ENCODE measurements at regions not wholly inside any gene's neighbourhood (a gene's known extent, or its start where the extent isn't known, plus 50 kb on each side); places are given as distances from the start of the nearest gene placed in this dataset.
"Not testable (repeated sequence)": the region's sequence is repeated elsewhere in the genome, so short reads cannot be mapped to it uniquely, and the experiment has no call there.

- no peak for DNase-seq
Measured at GRCh38 chr7:119903085-119903484, 369.9 kb upstream of the KCND2 start.

DNA sequence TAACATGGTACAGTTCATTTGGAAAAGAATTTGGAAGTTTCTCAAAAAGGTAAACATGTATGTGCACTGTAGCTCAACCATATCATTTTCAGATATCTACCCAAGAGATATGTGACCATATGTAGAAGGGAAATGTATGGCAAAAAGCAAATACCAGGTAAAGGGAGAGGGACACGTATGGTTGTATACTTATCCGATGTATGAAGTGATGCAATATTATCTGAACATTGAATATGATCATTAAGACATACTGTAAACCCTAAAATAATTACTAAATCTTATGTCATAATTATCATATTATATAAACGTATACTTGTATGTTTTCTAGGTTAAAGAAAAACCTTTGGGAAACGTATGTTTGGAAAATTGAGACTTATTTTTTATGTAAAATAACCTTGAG, 367.5 kb upstream of the KCND2 start:
- DNase-seq = no peak

- no peak for DNase-seq
Measured at GRCh38 chr7:119908948-119909347, 364.0 kb upstream of the KCND2 start.

- not testable (repeated sequence) for DNase-seq
Measured at GRCh38 chr7:119914119-119914518, 358.9 kb upstream of the KCND2 start.

DNA sequence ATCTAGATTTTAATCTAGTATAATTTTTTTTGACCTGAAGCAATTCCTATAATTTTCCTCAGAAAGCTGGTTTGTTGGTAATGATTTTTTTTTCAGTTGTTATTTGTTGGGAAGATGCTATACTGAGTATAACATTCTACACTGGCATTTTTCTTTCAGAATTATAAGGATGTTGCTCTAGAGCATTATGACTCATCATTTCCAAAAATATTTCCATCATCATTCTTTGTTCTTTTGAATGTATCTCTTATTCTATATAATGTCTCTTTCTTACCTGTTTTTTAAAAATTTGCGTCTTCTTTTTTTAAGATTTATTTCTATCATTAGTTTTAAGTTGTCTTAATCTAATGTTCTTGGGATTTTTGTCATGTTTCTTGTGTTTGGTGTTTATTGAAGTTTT, 356.5 kb upstream of the KCND2 start:
- DNase-seq = no peak

DNA sequence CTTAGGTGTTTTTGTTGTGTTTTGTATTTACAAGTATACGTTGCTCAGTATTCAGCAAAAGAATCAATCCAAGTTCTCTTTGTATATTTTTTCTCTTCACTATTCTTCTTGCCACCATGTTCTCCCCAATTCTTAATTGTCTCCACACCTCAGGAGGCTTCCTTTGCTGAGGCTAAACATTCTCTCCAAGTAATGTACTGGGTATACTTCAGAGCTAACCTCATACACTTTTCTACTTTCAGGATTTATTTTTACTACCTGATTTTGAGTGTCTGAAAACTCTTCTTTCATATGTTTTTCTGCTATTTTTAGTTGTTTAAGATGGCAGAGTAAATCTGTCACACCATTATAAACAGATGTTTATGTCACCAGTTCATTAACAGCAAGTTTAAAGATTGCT, 354.8 kb upstream of the KCND2 start:
- no peak for DNase-seq

GRCh38 chr7:119919986-119920385, 353.0 kb upstream of the KCND2 start:
- no peak for DNase-seq

DNA sequence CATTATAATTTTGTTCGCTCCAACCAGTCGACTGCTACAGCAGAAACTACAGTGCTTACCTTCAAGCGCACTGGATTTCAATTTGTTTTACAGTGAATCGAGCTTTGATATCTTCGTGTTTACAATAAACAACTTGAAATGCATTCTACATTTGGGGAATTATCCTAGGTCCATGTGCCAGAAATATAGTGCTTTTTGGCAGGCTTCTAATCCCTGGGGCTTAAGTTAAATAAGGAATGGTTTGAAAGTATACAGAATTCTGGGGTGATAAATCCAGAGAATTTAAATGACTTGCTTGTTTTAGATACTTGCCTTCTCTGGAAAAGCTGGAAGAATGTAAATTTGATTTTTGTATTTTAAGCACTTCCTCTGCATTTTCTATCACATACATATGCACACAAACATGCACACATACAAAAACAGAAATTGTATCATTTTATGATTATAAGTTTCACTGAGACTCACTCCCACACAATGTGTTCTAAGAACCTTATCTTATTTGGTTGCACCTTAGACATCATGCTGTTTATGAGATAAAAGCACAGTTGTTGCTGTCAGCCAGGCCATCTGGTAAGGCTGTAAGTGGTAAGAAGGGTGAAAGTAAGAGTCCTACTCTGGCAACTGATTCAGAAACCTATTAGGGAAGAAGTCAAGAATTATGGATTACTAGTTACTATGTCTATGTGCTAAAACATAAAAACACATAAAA, 347.2 kb upstream of the KCND2 start:
- no peak for DNase-seq

- peak; percentile 10 for DNase-seq
Measured at GRCh38 chr7:119929891-119930290, 343.1 kb upstream of the KCND2 start.

DNA sequence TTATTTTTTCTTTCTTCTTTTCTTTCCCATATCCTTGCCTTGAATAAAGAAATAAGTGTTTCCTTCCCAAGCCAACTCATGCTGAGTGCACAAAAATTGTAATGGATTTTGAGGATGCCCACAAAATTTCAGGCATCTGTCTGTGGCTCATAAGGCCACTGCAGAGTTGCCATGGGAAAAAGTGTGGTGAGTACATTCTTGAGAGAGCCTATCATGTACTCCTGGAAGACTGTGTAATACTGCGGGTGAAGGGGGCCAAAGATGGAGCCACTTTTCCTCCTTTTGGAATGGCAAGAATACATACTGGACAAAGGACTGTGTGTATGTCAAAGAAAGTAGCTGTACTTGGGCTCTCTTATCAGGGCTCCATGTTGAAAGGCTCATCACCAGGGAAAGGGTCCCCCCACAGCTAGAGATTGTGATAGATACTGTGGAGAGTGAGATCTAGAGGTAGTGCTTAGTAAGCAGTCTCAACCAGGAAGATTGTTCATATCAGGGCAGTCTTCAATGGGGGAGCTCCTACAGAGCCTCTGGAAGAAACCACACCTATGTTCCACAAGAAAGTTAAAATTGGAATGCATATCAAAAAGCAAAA, 341.6 kb upstream of the KCND2 start:
- peak; percentile 49 for DNase-seq

GRCh38 chr7:119935418-119936025, 337.5 kb upstream of the KCND2 start:
- peak; percentile 52 for DNase-seq

- DNase-seq = peak; percentile 12
Measured at GRCh38 chr7:119936836-119937235, 336.1 kb upstream of the KCND2 start.

DNA sequence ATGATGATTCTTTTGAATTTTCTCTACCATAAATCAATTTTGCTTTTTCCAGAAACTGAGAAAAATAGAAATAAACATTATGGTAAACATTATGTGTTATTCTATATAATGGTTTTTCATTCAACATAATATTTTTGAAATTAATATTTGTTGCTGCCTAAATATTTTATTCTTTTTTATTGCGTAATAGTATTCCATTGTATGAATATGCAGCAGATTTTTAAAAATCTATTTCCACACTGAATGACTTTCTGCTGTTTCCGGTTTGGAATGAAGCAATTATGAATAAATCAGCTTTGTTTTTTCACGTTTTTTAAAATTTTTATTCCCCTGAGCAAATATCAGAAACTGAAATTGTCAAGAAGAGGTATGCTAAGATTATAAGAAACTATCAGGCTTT, 335.2 kb upstream of the KCND2 start:
- no peak for DNase-seq

DNA sequence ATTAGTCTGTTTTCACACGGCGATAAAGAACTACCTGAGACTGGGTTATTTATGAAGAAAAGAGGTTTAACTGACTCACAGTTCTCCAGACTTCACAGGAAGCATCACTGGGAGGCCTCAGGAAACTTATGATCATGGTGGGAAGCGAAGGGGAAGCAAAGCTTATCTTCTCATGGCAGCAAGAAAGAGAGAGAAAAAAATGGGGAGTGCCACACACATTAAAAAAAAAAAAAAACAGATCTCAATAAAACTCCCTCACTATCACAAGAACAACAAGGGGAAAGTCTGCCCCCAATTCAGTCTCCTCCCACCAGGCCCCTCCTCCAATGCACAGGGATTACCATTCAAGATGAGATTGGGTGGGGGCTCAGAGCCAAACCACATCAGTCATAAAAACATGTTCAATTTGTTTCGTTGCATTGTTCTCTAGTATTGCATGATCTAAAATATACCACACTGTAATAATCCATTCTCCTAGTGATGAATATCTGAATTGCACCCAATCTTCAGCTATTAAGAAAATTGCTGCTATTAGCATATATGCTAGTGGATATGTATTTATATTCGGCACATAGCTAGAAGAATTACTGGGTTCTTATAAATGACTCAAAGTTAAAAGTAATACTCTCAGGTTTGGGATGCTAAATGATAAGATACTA, 328.9 kb upstream of the KCND2 start:
- DNase-seq = no peak

GRCh38 chr7:119944601-119944972, 328.4 kb upstream of the KCND2 start:
- DNase-seq = no peak

DNA sequence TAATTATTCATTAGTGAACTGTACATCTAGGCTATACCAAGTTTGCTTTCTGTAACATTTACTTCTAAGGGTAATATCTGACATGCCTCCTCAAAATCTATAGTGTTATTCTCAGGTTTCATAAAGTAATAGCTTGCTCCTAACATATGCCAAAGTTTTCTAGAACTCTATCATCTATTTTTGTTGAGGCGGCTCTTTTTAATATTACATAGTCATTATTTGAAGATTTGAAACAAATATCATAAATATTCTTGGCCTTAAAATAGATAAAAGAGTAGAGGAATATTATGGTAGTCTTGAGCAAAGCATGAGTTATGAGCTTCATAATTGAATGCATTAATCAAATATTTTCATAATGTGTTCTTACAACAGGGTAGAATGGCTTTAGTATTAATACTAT, 327.2 kb upstream of the KCND2 start:
- no peak for DNase-seq

- DNase-seq = no peak
Measured at GRCh38 chr7:119949053-119949452, 323.9 kb upstream of the KCND2 start.

GRCh38 chr7:119950390-119951041, 322.5 kb upstream of the KCND2 start:
- not testable (repeated sequence) for DNase-seq

DNA sequence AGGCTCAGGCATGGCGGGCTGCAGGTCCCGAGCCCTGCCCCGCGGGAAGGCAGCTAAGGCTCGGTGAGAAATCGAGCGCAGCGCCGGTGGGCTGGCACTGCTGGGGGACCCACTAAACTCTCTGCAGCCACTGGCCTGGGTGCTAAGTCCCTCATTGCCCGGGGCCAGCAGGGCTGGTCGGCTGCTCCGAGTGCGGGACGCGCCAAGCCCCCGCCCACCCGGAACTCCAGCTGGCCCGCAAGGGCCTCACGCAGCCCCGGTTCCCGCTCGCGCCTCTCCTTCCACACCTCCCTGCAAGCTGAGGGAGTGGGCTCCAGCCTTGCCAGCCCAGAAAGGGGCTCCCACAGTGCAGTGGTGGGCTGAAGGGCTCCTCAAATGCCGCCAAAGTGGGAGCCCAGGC, 321.4 kb upstream of the KCND2 start:
- not testable (repeated sequence) for DNase-seq

DNA sequence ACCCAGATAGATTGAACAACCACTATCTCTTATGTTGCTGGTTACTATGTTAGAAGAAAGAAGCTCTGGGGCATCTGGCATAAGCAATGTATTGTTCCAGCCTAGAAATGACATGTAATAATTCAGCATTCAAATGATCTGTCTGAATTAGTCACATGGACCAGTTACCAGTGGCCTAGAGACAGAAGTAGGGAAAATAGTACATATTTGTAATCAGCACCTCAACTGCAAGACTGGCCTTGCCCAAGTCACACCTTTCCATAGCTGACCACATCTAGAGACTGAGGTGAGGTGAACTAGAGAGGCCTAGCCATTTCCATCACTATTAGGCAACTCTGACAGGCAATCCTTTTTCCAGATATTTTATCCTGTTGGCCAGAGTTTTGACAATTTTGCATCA, 315.6 kb upstream of the KCND2 start:
- no peak for DNase-seq

- DNase-seq = peak; percentile 55
Measured at GRCh38 chr7:119959811-119960210, 313.2 kb upstream of the KCND2 start.

- peak; percentile 11 for DNase-seq
Measured at GRCh38 chr7:119963654-119964053, 309.3 kb upstream of the KCND2 start.

- DNase-seq = no peak
Measured at GRCh38 chr7:119964065-119964464, 308.9 kb upstream of the KCND2 start.

Data from fibroblast of skin of scalp (primary cell).